ENCODE measurements at regions not wholly inside any gene's neighbourhood (a gene's known extent, or its start where the extent isn't known, plus 50 kb on each side); places are given as distances from the start of the nearest gene placed in this dataset.

DNA sequence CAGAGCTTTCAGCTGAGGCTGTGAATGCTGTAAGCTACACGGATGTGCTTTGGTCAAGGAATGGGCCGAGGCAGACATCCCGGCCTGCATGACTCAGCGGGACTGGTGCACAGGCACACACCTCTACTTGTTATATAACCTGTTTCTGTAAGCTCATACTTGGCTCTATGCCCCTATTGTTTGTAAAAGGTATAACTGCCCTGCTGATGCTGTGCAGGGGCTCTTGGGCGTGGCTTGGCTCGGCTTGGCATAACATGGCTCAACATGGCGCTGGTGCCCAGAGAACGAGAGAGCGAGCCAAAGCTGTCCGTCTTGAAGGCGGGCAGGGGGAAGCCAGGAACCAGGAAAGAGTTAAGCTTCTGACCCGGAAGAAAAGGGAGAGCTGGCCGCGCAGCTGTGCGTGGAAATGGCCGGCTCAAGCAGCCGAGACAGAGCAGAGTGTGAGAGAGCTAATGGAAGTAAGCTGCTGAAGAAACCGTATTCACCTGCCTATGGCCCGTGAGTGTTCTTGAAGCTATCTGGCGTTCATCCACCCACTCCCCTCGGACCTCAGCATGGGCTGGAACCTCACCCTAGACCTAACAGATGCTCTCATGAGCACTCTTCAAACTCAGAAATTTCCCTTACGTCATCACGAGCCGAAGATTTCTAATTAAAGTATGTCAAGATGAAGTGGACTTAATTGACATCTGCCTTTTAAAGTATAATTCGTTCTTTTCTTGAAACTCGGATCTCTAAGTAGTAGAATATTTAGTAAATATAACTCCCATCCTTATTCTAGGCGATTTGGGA is 286.3 kb upstream of the AGA start:
- TF ChIP-seq, protein P1, sequence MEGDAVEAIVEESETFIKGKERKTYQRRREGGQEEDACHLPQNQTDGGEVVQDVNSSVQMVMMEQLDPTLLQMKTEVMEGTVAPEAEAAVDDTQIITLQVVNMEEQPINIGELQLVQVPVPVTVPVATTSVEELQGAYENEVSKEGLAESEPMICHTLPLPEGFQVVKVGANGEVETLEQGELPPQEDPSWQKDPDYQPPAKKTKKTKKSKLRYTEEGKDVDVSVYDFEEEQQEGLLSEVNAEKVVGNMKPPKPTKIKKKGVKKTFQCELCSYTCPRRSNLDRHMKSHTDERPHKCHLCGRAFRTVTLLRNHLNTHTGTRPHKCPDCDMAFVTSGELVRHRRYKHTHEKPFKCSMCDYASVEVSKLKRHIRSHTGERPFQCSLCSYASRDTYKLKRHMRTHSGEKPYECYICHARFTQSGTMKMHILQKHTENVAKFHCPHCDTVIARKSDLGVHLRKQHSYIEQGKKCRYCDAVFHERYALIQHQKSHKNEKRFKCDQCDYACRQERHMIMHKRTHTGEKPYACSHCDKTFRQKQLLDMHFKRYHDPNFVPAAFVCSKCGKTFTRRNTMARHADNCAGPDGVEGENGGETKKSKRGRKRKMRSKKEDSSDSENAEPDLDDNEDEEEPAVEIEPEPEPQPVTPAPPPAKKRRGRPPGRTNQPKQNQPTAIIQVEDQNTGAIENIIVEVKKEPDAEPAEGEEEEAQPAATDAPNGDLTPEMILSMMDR (IDR thresholded peaks at IDR 0.05; ENCODE audit: borderline replicate concordance, extremely low read depth, low read length, poor library complexity, severe bottlenecking) = no peak
- TF ChIP-seq EZH2 (IDR thresholded peaks at IDR 0.05; ENCODE audit: borderline replicate concordance, low read depth, low read length, severe bottlenecking) = no peak
